ENCODE measurements at regions not wholly inside any gene's neighbourhood (a gene's known extent, or its start where the extent isn't known, plus 50 kb on each side); places are given as distances from the start of the nearest gene placed in this dataset.

- no peak for DNase-seq
Observed at GRCh38 chr6:90663106-90663505, 76.2 kb upstream of the MAP3K7 start.

GRCh38 chr6:90660931-90661330 lies 74.1 kb upstream of the MAP3K7 start:
- no peak for DNase-seq

- DNase-seq: no peak
Observed at GRCh38 chr6:90658497-90658896, 71.6 kb upstream of the MAP3K7 start.

GRCh38 chr6:90656325-90656724 lies 69.5 kb upstream of the MAP3K7 start:
- DNase-seq: no peak

- DNase-seq: no peak
Observed at GRCh38 chr6:90654806-90655205, 67.9 kb upstream of the MAP3K7 start.

GRCh38 chr6:90654166-90654565 lies 67.3 kb upstream of the MAP3K7 start:
- DNase-seq: no peak

GRCh38 chr6:90653750-90654149 lies 66.9 kb upstream of the MAP3K7 start:
- DNase-seq: no peak

- DNase-seq: no peak
Observed at GRCh38 chr6:90650041-90650940, 63.4 kb upstream of the MAP3K7 start.

GRCh38 chr6:90648873-90649272 lies 62.0 kb upstream of the MAP3K7 start:
- no peak for DNase-seq

GRCh38 chr6:90646940-90647339 lies 60.1 kb upstream of the MAP3K7 start:
- DNase-seq: no peak

GRCh38 chr6:90645634-90646033 lies 58.8 kb upstream of the MAP3K7 start:
- DNase-seq: no peak

GRCh38 chr6:90644492-90644891 lies 57.6 kb upstream of the MAP3K7 start:
- DNase-seq: no peak

GRCh38 chr6:90643381-90643780 lies 56.5 kb upstream of the MAP3K7 start:
- no peak for DNase-seq

- DNase-seq: no peak
Observed at GRCh38 chr6:90637320-90637719, 50.4 kb upstream of the MAP3K7 start.

Measured in anterior cingulate cortex (tissue), 58 donors.